Endodermal cell (in vitro differentiated cells): ENCODE measurements at regions not wholly inside any gene's neighbourhood (a gene's known extent, or its start where the extent isn't known, plus 50 kb on each side); places are given as distances from the start of the nearest gene placed in this dataset.

Experiments used
- DNase-seq: peaks from one replicate; pipeline ENCODE4 v3.0.0-alpha.2; 2017
- H3K27ac ChIP-seq: 2 replicates; pipeline ENCODE4 v1.5.1; 2013; ENCODE audit warnings: mild to moderate bottlenecking, low read depth, low read length, moderate library complexity
- H3K27me3 ChIP-seq: 2 replicates; pipeline ENCODE4 v1.6.1; 2013; ENCODE audit warnings: mild to moderate bottlenecking, low read length, moderate library complexity; ENCODE audit not compliant: insufficient read depth, control insufficient read depth, poor library complexity, severe bottlenecking
- H3K36me3 ChIP-seq: 2 replicates; pipeline ENCODE4 v1.7.0; 2013; ENCODE audit warnings: mild to moderate bottlenecking, low read length, moderate library complexity; ENCODE audit not compliant: control insufficient read depth, insufficient read depth
- H3K4me1 ChIP-seq: one replicate; pipeline ENCODE4 v1.7.0; 2013; ENCODE audit warnings: low read length; ENCODE audit not compliant: control insufficient read depth, insufficient read depth
- H3K4me3 ChIP-seq: 2 replicates; pipeline ENCODE4 v1.5.1; 2013; ENCODE audit warnings: mild to moderate bottlenecking, low read length, moderate library complexity
- H3K9ac ChIP-seq: 2 replicates; pipeline ENCODE4 v1.6.1; 2013; ENCODE audit warnings: mild to moderate bottlenecking, low read length, moderate library complexity; ENCODE audit not compliant: poor library complexity, severe bottlenecking; ENCODE audit errors: extremely low read depth
- H3K9me3 ChIP-seq: 2 replicates; pipeline ENCODE4 v1.6.1; 2013; ENCODE audit warnings: mild to moderate bottlenecking, low read length, moderate library complexity; ENCODE audit not compliant: control insufficient read depth
- H3K27ac Mint-ChIP-seq: 2 replicates; pipeline ENCODE4 v1.8.0; 2020; ENCODE audit warnings: mixed read lengths
- H3K27me3 Mint-ChIP-seq: 2 replicates; pipeline ENCODE4 v1.8.0; 2021; ENCODE audit warnings: mild to moderate bottlenecking, mixed read lengths; ENCODE audit not compliant: insufficient read depth
- H3K36me3 Mint-ChIP-seq: 2 replicates; pipeline ENCODE4 v1.8.0; 2020; ENCODE audit warnings: low read depth, mixed read lengths
- H3K4me1 Mint-ChIP-seq: 2 replicates; pipeline ENCODE4 v1.8.0; 2020; ENCODE audit warnings: mixed read lengths
- H3K4me3 Mint-ChIP-seq: 2 replicates; pipeline ENCODE4 v1.8.0; 2020; ENCODE audit warnings: mild to moderate bottlenecking, moderate library complexity, mixed read lengths
- H3K9me3 Mint-ChIP-seq: 2 replicates; pipeline ENCODE4 v1.8.0; 2020; ENCODE audit warnings: mild to moderate bottlenecking, mixed read lengths
- CTCF ChIP-seq: fragments of 200-600 bp; sonication (generic); conservative IDR thresholded peaks from 2 replicates; pipeline ENCODE4 v1.5.0; 2021; ENCODE audit warnings: antibody characterized with exemption, mild to moderate bottlenecking
- WGBS, 2 experiments: methylation state at CpG; one replicate each; pipeline versions ENCODE4 v1.1.5 to v1.1.7; 2013; ENCODE audit warnings: missing lambda C conversion rate in 2 of 2, mixed read lengths in 1 of 2; ENCODE audit not compliant: insufficient coverage in 1 of 2, insufficient read length in 1 of 2; 5-methylcytosine and 5-hydroxymethylcytosine counted together

DNA sequence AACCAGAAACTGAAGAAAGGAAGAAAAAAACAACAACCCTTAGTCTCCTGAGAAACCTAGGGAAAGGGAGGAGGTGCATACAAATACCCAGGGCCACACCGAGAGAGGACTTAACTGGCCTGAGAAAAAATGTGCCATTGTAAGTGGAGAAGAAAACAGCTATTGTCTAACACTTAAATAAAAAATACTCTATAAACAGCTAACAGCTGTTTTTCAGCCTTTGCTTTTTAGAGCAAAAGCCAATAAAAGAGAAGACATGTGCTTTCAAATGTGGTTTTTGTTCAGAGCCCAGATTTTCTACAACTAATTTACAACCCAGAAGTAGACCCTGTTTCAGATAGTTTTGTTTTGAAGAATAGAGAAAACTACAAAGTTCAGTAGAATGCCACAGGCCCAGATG is 56.0 kb upstream of the SLC22A16 start:
- Histone ChIP-seq H3K4me1 (no peaks in the 10 kb centered on the region), H3K9me3 (peaks cover 47% of the 10 kb centered on the region), H3K4me3 (no peak overlapping the region), H3K27me3 (no peaks in the 10 kb centered on the region), H3K36me3 (no peaks in the 10 kb centered on the region), H3K9ac (no peak overlapping the region), H3K27ac (no peak overlapping the region)
- no peak for TF ChIP-seq CTCF
- peaks cover 42% of the 10 kb centered on the region for H3K9me3 Mint-ChIP-seq
- H3K4me1 Mint-ChIP-seq: no peaks in the 10 kb centered on the region
- no peaks in the 10 kb centered on the region for H3K27me3 Mint-ChIP-seq
- no peak overlapping the region for H3K27ac Mint-ChIP-seq
- no peak overlapping the region for H3K4me3 Mint-ChIP-seq
- no peak for DNase-seq
- no peaks in the 10 kb centered on the region for H3K36me3 Mint-ChIP-seq
- WGBS, 2 experiments: 91% methylated on average over 1 of the region's 1 CpG; no CpG with 5 or more reads in 1 of the 2 experiments

GRCh38 chr6:110530671-110531070 is 54.3 kb upstream of the SLC22A16 start:
- H3K4me3 ChIP-seq: no peak overlapping the region
- no peak overlapping the region for H3K27ac Mint-ChIP-seq
- H3K4me3 Mint-ChIP-seq: no peak overlapping the region
- TF ChIP-seq CTCF: no peak
- no peak overlapping the region for H3K27ac ChIP-seq
- no peaks in the 10 kb centered on the region for H3K4me1 Mint-ChIP-seq
- no peaks in the 10 kb centered on the region for H3K27me3 ChIP-seq
- H3K27me3 Mint-ChIP-seq: no peaks in the 10 kb centered on the region
- no peaks in the 10 kb centered on the region for H3K36me3 Mint-ChIP-seq
- no peak overlapping the region for H3K9ac ChIP-seq
- H3K4me1 ChIP-seq: no peaks in the 10 kb centered on the region
- 90% methylated on average over 2 of the region's 2 CpGs; no CpG with 5 or more reads in 1 of the 2 experiments for WGBS, 2 experiments
- no peak for DNase-seq
- H3K9me3 Mint-ChIP-seq: peaks cover 27% of the 10 kb centered on the region
- no peaks in the 10 kb centered on the region for H3K36me3 ChIP-seq
- peaks cover 30% of the 10 kb centered on the region for H3K9me3 ChIP-seq

DNA sequence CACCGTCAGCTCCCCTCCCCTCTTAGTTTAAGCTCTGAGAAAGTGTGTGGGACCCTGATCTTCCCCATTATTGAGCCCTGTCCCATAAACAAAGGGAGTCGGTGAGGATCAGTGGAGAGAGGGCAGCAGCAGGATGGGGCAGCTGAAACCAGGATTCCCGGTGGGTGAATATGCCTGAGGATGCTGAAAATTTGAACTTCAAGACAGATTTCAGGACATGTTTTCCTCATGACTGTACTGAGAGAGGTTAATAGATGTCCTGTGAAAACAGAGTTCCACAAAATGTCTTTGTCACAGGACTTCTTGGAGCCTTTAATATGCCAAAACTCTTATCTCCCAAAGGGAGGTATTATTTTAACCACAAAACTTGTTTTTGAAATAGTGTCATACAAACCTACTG is 53.5 kb upstream of the SLC22A16 start:
- Mint-ChIP-seq H3K27ac (no peak overlapping the region), H3K4me1 (no peaks in the 10 kb centered on the region), H3K27me3 (no peaks in the 10 kb centered on the region), H3K4me3 (no peak overlapping the region), H3K36me3 (no peaks in the 10 kb centered on the region), H3K9me3 (peaks cover 21% of the 10 kb centered on the region)
- DNase-seq: no peak
- Histone ChIP-seq H3K4me3 (no peak overlapping the region), H3K27me3 (no peaks in the 10 kb centered on the region), H3K4me1 (no peaks in the 10 kb centered on the region), H3K36me3 (no peaks in the 10 kb centered on the region), H3K27ac (no peak overlapping the region), H3K9ac (no peak overlapping the region), H3K9me3 (peaks cover 22% of the 10 kb centered on the region)
- TF ChIP-seq CTCF: no peak
- WGBS, 2 experiments: 90 to 91% methylated on average over 2 to 3 of the region's 3 CpGs
